ENCODE measurements at regions not wholly inside any gene's neighbourhood (a gene's known extent, or its start where the extent isn't known, plus 50 kb on each side); places are given as distances from the start of the nearest gene placed in this dataset.

GRCh38 chr6:166738386-166739116 lies 111.5 kb upstream of the RPS6KA2 start:
- Histone ChIP-seq H3K36me3 (ENCODE audit: control insufficient read depth in 2 of 2, extremely low read depth in 1 of 2, insufficient read depth in 2 of 2, low read length in 2 of 2) (no peaks in the 10 kb centered on the region), H3K27ac (ENCODE audit: insufficient read depth, low read depth, low read length) (no peak overlapping the region), H3K79me2 (ENCODE audit: control insufficient read depth, insufficient read depth, low read length) (no peaks in the 10 kb centered on the region), H3K4me1 (ENCODE audit: control insufficient read depth, extremely low read depth, insufficient read depth, low read length) (peaks cover 10% of the 10 kb centered on the region), H2AFZ (ENCODE audit: low read depth, low read length) (no peak overlapping the region), H3K27me3 (ENCODE audit: control insufficient read depth in 2 of 2, insufficient read depth in 2 of 2, low read length in 2 of 2) (no peaks in the 10 kb centered on the region), H3K4me2 (ENCODE audit: insufficient read depth, low read length) (no peak overlapping the region), H3K4me3 (replicated peaks in 1 of 3; ENCODE audit: insufficient read depth in 1 of 3, low read depth in 1 of 3, low read length in 3 of 3) (no peak overlapping the region), H3K9ac (replicated peaks; ENCODE audit: extremely low read depth, insufficient read depth, low read length) (no peak overlapping the region), H3K9me3 (replicated peaks; ENCODE audit: control insufficient read depth, insufficient read depth, low read length) (no peaks in the 10 kb centered on the region), H4K20me1 (replicated peaks; ENCODE audit: control insufficient read depth, extremely low read depth, insufficient read depth, low read length) (no peaks in the 10 kb centered on the region), H3K9me1 (replicated peaks; ENCODE audit: control insufficient read depth, extremely low read depth, insufficient read depth, low read length) (no peaks in the 10 kb centered on the region)
- BruUV-seq (replicated peaks) = no TSS peak
- TF ChIP-seq MYC (IDR thresholded peaks at IDR 0.05; ENCODE audit: low read depth, low read length) = no peak
- TF ChIP-seq, protein P1, sequence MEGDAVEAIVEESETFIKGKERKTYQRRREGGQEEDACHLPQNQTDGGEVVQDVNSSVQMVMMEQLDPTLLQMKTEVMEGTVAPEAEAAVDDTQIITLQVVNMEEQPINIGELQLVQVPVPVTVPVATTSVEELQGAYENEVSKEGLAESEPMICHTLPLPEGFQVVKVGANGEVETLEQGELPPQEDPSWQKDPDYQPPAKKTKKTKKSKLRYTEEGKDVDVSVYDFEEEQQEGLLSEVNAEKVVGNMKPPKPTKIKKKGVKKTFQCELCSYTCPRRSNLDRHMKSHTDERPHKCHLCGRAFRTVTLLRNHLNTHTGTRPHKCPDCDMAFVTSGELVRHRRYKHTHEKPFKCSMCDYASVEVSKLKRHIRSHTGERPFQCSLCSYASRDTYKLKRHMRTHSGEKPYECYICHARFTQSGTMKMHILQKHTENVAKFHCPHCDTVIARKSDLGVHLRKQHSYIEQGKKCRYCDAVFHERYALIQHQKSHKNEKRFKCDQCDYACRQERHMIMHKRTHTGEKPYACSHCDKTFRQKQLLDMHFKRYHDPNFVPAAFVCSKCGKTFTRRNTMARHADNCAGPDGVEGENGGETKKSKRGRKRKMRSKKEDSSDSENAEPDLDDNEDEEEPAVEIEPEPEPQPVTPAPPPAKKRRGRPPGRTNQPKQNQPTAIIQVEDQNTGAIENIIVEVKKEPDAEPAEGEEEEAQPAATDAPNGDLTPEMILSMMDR (IDR thresholded peaks at IDR 0.05; ENCODE audit: extremely low read depth in 1 of 2, insufficient read depth in 1 of 2, low read depth in 1 of 2, low read length in 2 of 2) = no peak
- no peak for TF ChIP-seq POLR2AphosphoS5 (IDR thresholded peaks at IDR 0.05; ENCODE audit: insufficient read depth, low read depth, low read length)
- no peak for TF ChIP-seq FOS (IDR thresholded peaks at IDR 0.05; ENCODE audit: borderline replicate concordance, insufficient read depth, low read length)
- TF ChIP-seq, protein P2, sequence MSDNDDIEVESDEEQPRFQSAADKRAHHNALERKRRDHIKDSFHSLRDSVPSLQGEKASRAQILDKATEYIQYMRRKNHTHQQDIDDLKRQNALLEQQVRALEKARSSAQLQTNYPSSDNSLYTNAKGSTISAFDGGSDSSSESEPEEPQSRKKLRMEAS (IDR thresholded peaks at IDR 0.05; ENCODE audit: insufficient read depth, insufficient read length) = no peak
- TF ChIP-seq EZH2 (IDR thresholded peaks at IDR 0.05; ENCODE audit: borderline replicate concordance, low read depth, low read length, severe bottlenecking) = no peak
- TF ChIP-seq POLR2A (IDR thresholded peaks at IDR 0.05; ENCODE audit: low read depth, low read length) = no peak
- TF ChIP-seq JUN (IDR thresholded peaks at IDR 0.05; ENCODE audit: borderline replicate concordance, insufficient read depth, insufficient read length, low read depth) = no peak
- TF ChIP-seq GATA2 (IDR thresholded peaks at IDR 0.05; ENCODE audit: insufficient read depth, insufficient read length, low read depth, low read length) = no peak
- intact Hi-C loops (cut with micrococcal nuclease) = no loop called here
- ChIA-PET CTCF (interaction anchor here (0.9 to 2.0 kb wide), 2 partner anchors 31 to 36 kb away, joined by 3 to 6 read pairs; no protein-coding TSS in a partner anchor), POLR2A (no interaction called here)
- DNase-seq (ENCODE audit: low read depth, low spot score) (no peak), FAIRE-seq (no peak)
- dilution Hi-C loops (cut with MboI; ENCODE audit: extremely low pct_ligation_motif_present, low sequenced_read_pairs) = no loop called here

Data from endothelial cell of umbilical vein (primary cell).